ENCODE measurements at regions not wholly inside any gene's neighbourhood (a gene's known extent, or its start where the extent isn't known, plus 50 kb on each side); places are given as distances from the start of the nearest gene placed in this dataset.

DNA sequence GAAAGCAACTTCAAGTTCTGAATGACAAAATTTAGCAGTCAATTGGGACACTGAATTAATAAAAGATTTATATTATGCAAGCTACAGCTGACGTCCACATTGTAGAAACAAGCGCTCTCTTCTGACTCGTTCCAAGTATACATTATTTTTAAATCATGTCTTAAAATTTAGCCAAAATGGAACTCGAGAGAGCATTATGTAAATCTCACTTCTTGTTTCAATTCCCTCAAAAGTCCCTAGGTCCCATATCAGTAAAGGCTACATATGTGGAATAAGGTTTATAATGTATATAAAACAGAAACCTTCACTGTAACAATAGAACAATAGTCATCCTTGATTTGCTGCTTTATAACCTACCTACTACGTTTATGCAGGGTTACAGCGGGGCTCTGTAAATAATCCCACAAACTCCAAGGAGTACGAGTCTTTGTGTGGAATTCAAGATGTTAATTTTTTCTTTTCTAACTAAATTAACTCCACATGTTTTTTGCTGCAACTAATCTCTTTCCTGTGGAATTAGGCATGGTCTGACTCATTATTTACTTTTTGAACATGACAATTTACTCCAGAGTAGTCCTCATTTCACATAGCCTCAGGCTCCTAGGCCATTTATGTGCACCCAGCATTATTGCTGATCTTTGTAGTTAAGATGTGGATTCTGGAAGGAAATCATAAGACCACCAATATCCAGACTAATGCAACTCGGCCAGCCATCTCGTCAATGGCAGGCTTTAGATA is 785.1 kb downstream of the LTN1 start:
- H3K9me3 ChIP-seq (replicated peaks; ENCODE audit: control insufficient read depth, insufficient read depth, low read length), result no peaks in the 10 kb centered on the region
- TF ChIP-seq, protein P1, sequence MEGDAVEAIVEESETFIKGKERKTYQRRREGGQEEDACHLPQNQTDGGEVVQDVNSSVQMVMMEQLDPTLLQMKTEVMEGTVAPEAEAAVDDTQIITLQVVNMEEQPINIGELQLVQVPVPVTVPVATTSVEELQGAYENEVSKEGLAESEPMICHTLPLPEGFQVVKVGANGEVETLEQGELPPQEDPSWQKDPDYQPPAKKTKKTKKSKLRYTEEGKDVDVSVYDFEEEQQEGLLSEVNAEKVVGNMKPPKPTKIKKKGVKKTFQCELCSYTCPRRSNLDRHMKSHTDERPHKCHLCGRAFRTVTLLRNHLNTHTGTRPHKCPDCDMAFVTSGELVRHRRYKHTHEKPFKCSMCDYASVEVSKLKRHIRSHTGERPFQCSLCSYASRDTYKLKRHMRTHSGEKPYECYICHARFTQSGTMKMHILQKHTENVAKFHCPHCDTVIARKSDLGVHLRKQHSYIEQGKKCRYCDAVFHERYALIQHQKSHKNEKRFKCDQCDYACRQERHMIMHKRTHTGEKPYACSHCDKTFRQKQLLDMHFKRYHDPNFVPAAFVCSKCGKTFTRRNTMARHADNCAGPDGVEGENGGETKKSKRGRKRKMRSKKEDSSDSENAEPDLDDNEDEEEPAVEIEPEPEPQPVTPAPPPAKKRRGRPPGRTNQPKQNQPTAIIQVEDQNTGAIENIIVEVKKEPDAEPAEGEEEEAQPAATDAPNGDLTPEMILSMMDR (IDR thresholded peaks at IDR 0.05; ENCODE audit: extremely low read depth in 1 of 2, insufficient read depth in 1 of 2, low read depth in 1 of 2, low read length in 2 of 2), result no peak
- TF ChIP-seq FOS (IDR thresholded peaks at IDR 0.05; ENCODE audit: borderline replicate concordance, insufficient read depth, low read length), result peak; percentile 33
- no peak overlapping the region for H3K27ac ChIP-seq (ENCODE audit: insufficient read depth, low read depth, low read length)
- DNase-seq (ENCODE audit: low read depth, low spot score) (peak; percentile 10), FAIRE-seq (no peak)
- POLR2A ChIA-PET, result no interaction called here
- H3K4me3 ChIP-seq (replicated peaks in 1 of 3; ENCODE audit: insufficient read depth in 1 of 3, low read depth in 1 of 3, low read length in 3 of 3), result no peak overlapping the region
- H3K79me2 ChIP-seq (ENCODE audit: control insufficient read depth, insufficient read depth, low read length), result no peaks in the 10 kb centered on the region
- H3K9me1 ChIP-seq (replicated peaks; ENCODE audit: control insufficient read depth, extremely low read depth, insufficient read depth, low read length), result no peaks in the 10 kb centered on the region
- BruUV-seq (replicated peaks), result no TSS peak
- H3K27me3 ChIP-seq (ENCODE audit: control insufficient read depth in 2 of 2, insufficient read depth in 2 of 2, low read length in 2 of 2), result no peaks in the 10 kb centered on the region
- no peak overlapping the region for H3K4me2 ChIP-seq (ENCODE audit: insufficient read depth, low read length)
- no peak overlapping the region for H2AFZ ChIP-seq (ENCODE audit: low read depth, low read length)
- H3K9ac ChIP-seq (replicated peaks; ENCODE audit: extremely low read depth, insufficient read depth, low read length), result no peak overlapping the region
- intact Hi-C loops (cut with micrococcal nuclease), result no loop called here
- CTCF ChIA-PET, result interaction anchor here (1.1 kb wide), 1 partner anchor 538 kb away, joined by 6 read pairs; no protein-coding TSS in a partner anchor
- no peaks in the 10 kb centered on the region for H4K20me1 ChIP-seq (replicated peaks; ENCODE audit: control insufficient read depth, extremely low read depth, insufficient read depth, low read length)
- no peaks in the 10 kb centered on the region for H3K36me3 ChIP-seq (ENCODE audit: control insufficient read depth in 2 of 2, extremely low read depth in 1 of 2, insufficient read depth in 2 of 2, low read length in 2 of 2)
- dilution Hi-C loops (cut with MboI; ENCODE audit: extremely low pct_ligation_motif_present, low sequenced_read_pairs), result no loop called here
- no peaks in the 10 kb centered on the region for H3K4me1 ChIP-seq (ENCODE audit: control insufficient read depth, extremely low read depth, insufficient read depth, low read length)

DNA sequence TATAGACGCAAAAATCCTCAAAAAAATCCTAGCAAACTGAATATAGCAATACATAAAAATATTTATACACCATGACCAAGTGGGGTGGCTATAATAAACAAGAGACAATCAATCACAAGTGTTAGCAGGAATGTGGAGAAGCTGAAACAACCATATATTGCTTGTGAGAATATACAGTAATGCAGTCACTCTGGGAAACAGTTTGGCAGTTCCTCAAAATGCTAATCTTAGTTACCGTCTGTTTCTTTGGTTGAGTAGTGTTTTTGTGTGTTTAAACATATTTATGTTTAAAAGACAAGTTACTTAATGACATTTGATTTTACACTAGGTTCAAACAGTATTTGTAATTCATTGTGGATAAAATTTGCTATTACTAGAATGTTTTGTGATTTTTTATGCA is 792.0 kb downstream of the LTN1 start:
- intact Hi-C loops (cut with micrococcal nuclease), result no loop called here
- no peak for FAIRE-seq

More for the DNA sequence above, 792.0 kb downstream of the LTN1 start:
- CTCF ChIA-PET, result no interaction called here
- Histone ChIP-seq H3K9me1 (replicated peaks; ENCODE audit: control insufficient read depth, extremely low read depth, insufficient read depth, low read length) (no peaks in the 10 kb centered on the region), H3K27ac (ENCODE audit: insufficient read depth, low read depth, low read length) (no peak overlapping the region), H2AFZ (ENCODE audit: low read depth, low read length) (no peak overlapping the region), H3K79me2 (ENCODE audit: control insufficient read depth, insufficient read depth, low read length) (no peaks in the 10 kb centered on the region), H3K9me3 (replicated peaks; ENCODE audit: control insufficient read depth, insufficient read depth, low read length) (no peaks in the 10 kb centered on the region), H3K4me3 (replicated peaks in 1 of 3; ENCODE audit: insufficient read depth in 1 of 3, low read depth in 1 of 3, low read length in 3 of 3) (no peak overlapping the region), H3K4me2 (ENCODE audit: insufficient read depth, low read length) (no peak overlapping the region), H3K27me3 (ENCODE audit: control insufficient read depth in 2 of 2, insufficient read depth in 2 of 2, low read length in 2 of 2) (no peaks in the 10 kb centered on the region), H3K4me1 (ENCODE audit: control insufficient read depth, extremely low read depth, insufficient read depth, low read length) (no peaks in the 10 kb centered on the region), H3K9ac (replicated peaks; ENCODE audit: extremely low read depth, insufficient read depth, low read length) (no peak overlapping the region), H3K36me3 (ENCODE audit: control insufficient read depth in 2 of 2, extremely low read depth in 1 of 2, insufficient read depth in 2 of 2, low read length in 2 of 2) (no peaks in the 10 kb centered on the region), H4K20me1 (replicated peaks; ENCODE audit: control insufficient read depth, extremely low read depth, insufficient read depth, low read length) (no peaks in the 10 kb centered on the region)
- dilution Hi-C loops (cut with MboI; ENCODE audit: extremely low pct_ligation_motif_present, low sequenced_read_pairs), result no loop called here
- POLR2A ChIA-PET, result no interaction called here
- TF ChIP-seq FOS (IDR thresholded peaks at IDR 0.05; ENCODE audit: borderline replicate concordance, insufficient read depth, low read length) (no peak), EZH2 (IDR thresholded peaks at IDR 0.05; ENCODE audit: borderline replicate concordance, low read depth, low read length, severe bottlenecking) (no peak), GATA2 (IDR thresholded peaks at IDR 0.05; ENCODE audit: insufficient read depth, insufficient read length, low read depth, low read length) (no peak), JUN (IDR thresholded peaks at IDR 0.05; ENCODE audit: borderline replicate concordance, insufficient read depth, insufficient read length, low read depth) (no peak), POLR2A (IDR thresholded peaks at IDR 0.05; ENCODE audit: low read depth, low read length) (no peak), MYC (IDR thresholded peaks at IDR 0.05; ENCODE audit: low read depth, low read length) (no peak), POLR2AphosphoS5 (IDR thresholded peaks at IDR 0.05; ENCODE audit: insufficient read depth, low read depth, low read length) (no peak)
- TF ChIP-seq, protein P1 (IDR thresholded peaks at IDR 0.05; ENCODE audit: extremely low read depth in 1 of 2, insufficient read depth in 1 of 2, low read depth in 1 of 2, low read length in 2 of 2), result no peak
- TF ChIP-seq, protein P2, sequence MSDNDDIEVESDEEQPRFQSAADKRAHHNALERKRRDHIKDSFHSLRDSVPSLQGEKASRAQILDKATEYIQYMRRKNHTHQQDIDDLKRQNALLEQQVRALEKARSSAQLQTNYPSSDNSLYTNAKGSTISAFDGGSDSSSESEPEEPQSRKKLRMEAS (IDR thresholded peaks at IDR 0.05; ENCODE audit: insufficient read depth, insufficient read length), result no peak
- DNase-seq (ENCODE audit: low read depth, low spot score), result no peak
- BruUV-seq (replicated peaks), result no TSS peak
